ENCODE measurements at regions not wholly inside any gene's neighbourhood (a gene's known extent, or its start where the extent isn't known, plus 50 kb on each side); places are given as distances from the start of the nearest gene placed in this dataset.

DNA sequence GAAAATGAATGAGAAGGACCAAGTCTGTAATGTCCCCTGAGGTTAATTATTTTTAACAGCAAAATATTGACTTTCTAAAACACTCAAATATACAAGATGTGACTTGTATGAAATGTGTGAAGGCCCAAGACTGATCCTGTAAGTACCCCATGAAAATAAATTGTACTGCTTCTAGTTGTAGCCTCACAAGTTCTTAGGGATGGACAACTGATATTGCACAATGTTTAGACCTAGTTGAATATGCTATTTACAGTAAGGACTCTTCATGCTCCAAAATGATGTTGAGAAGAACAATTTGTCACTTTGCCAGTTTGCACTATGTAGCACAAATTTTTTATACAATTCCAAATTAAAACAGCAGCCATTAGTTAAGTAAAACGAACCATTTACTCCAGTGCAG is 139.7 kb upstream of the GDNF start:
- no peak overlapping the region for H3K27ac ChIP-seq (ENCODE audit: low read length)
- no peak for DNase-seq (ENCODE audit: low read depth, low spot score)
- no peaks in the 10 kb centered on the region for H3K27me3 ChIP-seq (ENCODE audit: control insufficient read depth, insufficient read depth, low read length)
- no peaks in the 10 kb centered on the region for H3K36me3 ChIP-seq (ENCODE audit: control insufficient read depth, insufficient read depth, low read length)
- WGBS (ENCODE audit: insufficient coverage, insufficient read length) = no CpG with 5 or more reads among the region's 1 CpG
- no peaks in the 10 kb centered on the region; the same call in 1 of the 2 replicates for H3K4me1 ChIP-seq (ENCODE audit: control insufficient read depth, insufficient read depth, low read length)
- H3K4me3 ChIP-seq (ENCODE audit: low read length) = no peak overlapping the region
- H3K9me3 ChIP-seq (ENCODE audit: control insufficient read depth, insufficient read depth, low read length) = no peaks in the 10 kb centered on the region

DNA sequence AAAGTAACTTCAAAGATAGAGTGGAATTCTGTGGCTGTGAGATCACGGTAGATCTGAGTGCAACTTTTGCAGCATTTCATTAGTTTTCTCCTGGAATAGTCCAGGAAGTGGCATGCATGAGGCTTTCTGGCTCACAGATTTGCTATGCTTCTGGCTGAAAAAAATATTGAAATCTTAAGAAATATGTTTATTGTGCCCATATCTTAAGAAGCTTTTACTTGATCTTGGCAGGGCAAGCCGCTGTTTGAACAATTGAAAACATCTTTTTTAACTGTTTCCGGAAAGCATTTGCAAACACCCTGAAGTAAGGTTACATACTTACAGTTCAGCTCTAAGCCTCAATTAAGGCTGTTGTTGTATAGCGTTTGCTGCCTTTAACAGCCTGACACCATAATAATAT is 135.7 kb upstream of the GDNF start:
- Histone ChIP-seq H3K27me3 (ENCODE audit: control insufficient read depth, insufficient read depth, low read length) (no peaks in the 10 kb centered on the region), H3K4me1 (ENCODE audit: control insufficient read depth, insufficient read depth, low read length) (no peaks in the 10 kb centered on the region), H3K4me3 (ENCODE audit: low read length) (no peak overlapping the region), H3K9me3 (ENCODE audit: control insufficient read depth, insufficient read depth, low read length) (no peaks in the 10 kb centered on the region), H3K36me3 (ENCODE audit: control insufficient read depth, insufficient read depth, low read length) (no peaks in the 10 kb centered on the region), H3K27ac (ENCODE audit: low read length) (no peak overlapping the region)
- no peak for DNase-seq (ENCODE audit: low read depth, low spot score)
- no CpG with 5 or more reads among the region's 4 CpGs for whole genome bisulfite sequencing (ENCODE audit: insufficient coverage, insufficient read length)

DNA sequence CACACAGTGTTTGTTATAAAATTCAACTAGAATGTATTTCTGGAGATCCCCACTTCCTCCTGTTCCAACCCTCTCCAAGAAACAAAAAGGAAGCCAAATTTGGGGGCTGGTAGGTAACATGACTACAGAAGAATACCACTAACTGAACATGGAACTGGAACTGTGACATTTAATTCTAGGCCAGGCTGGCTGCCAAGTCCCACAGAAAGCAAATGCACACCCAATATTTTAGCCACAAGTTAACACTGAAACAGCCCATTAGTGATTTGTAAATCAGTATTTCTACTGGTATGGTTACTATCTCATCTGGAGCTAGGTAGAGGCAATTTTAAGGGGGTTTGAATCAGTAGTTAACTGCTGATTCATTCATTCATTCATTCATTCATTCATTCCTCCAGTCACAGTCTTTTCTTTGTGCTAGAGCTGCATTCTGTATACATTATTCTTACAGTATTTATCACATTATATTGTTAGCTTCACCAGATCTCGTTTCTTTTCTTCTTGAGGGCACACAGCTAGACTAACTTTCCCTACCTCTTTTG is 131.7 kb upstream of the GDNF start:
- no peak for DNase-seq (ENCODE audit: low read depth, low spot score)
- Histone ChIP-seq H3K9me3 (ENCODE audit: control insufficient read depth, insufficient read depth, low read length) (no peaks in the 10 kb centered on the region), H3K27ac (ENCODE audit: low read length) (no peak overlapping the region), H3K4me3 (ENCODE audit: low read length) (no peak overlapping the region), H3K27me3 (ENCODE audit: control insufficient read depth, insufficient read depth, low read length) (no peaks in the 10 kb centered on the region), H3K4me1 (ENCODE audit: control insufficient read depth, insufficient read depth, low read length) (no peaks in the 10 kb centered on the region), H3K36me3 (ENCODE audit: control insufficient read depth, insufficient read depth, low read length) (no peaks in the 10 kb centered on the region)
- no CpG with 5 or more reads among the region's 1 CpG for WGBS (ENCODE audit: insufficient coverage, insufficient read length)

DNA sequence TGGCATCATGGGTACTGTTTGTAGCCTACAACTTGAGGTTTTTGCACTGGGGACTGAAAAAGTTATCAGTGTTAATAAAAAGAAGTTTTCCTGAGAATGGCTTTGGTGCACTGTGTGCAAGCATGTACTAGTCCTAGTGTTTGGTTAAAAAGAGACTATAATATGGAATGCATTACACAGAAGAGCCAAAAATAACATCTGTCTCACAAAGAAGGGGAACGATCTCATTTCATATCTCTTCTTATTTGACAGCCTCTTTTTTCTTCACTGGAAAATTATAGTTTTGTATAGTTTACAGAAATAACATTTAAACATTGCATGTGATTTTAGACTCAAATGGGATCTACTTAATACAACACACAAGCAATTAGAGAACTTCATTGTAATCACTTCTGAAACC is 127.0 kb upstream of the GDNF start:
- H3K4me1 ChIP-seq (ENCODE audit: control insufficient read depth, insufficient read depth, low read length) = no peaks in the 10 kb centered on the region
- no peaks in the 10 kb centered on the region for H3K9me3 ChIP-seq (ENCODE audit: control insufficient read depth, insufficient read depth, low read length)
- H3K36me3 ChIP-seq (ENCODE audit: control insufficient read depth, insufficient read depth, low read length) = no peaks in the 10 kb centered on the region
- DNase-seq (ENCODE audit: low read depth, low spot score) = no peak
- WGBS (ENCODE audit: insufficient coverage, insufficient read length) = no CpG with 5 or more reads among the region's 1 CpG
- H3K27me3 ChIP-seq (ENCODE audit: control insufficient read depth, insufficient read depth, low read length) = no peaks in the 10 kb centered on the region
- no peak overlapping the region for H3K4me3 ChIP-seq (ENCODE audit: low read length)
- H3K27ac ChIP-seq (ENCODE audit: low read length) = no peak overlapping the region

DNA sequence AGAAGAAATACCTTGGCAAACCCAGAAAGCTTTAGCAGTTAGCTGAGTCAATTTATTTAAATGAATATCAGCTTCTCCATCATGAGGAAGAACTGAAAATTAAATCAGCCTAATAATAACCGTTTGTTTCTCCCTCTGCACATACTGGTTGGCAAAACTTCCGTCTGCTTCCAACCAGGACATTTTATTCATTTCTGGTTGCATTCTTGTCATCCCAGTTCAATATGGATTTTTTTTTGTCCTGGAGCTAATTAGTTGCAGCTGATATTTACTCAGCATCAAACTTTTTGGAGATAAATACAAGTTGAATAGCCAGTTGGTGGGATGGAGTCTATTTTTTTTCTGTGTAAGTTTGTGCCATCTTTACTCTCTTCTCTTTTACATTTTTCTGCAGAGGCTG is 126.5 kb upstream of the GDNF start:
- no CpG with 5 or more reads among the region's 2 CpGs for whole genome bisulfite sequencing (ENCODE audit: insufficient coverage, insufficient read length)
- no peaks in the 10 kb centered on the region for H3K36me3 ChIP-seq (ENCODE audit: control insufficient read depth, insufficient read depth, low read length)
- no peaks in the 10 kb centered on the region for H3K4me1 ChIP-seq (ENCODE audit: control insufficient read depth, insufficient read depth, low read length)
- DNase-seq (ENCODE audit: low read depth, low spot score) = no peak
- no peaks in the 10 kb centered on the region for H3K9me3 ChIP-seq (ENCODE audit: control insufficient read depth, insufficient read depth, low read length)
- H3K4me3 ChIP-seq (ENCODE audit: low read length) = no peak overlapping the region
- no peaks in the 10 kb centered on the region for H3K27me3 ChIP-seq (ENCODE audit: control insufficient read depth, insufficient read depth, low read length)
- H3K27ac ChIP-seq (ENCODE audit: low read length) = no peak overlapping the region

DNA sequence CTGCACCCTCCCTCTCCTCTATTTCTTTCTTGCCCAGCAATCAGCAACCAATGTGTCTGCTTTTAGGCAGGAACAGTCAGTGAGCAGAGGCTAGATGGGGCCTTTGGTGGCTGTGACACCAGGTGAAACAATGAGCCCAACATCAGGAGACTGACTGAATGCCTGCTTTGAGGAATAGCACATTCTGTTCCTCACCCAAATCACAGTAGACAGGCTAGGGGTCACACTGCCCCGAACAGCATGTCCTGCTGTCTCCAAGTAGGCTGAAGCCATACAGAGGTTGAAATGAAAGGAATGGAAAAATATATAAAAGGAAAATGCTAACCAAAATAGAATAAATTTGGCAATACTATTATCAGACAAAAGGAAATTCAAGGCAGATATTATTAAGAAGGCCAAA is 122.5 kb upstream of the GDNF start:
- no peak for DNase-seq (ENCODE audit: low read depth, low spot score)
- Histone ChIP-seq H3K27me3 (ENCODE audit: control insufficient read depth, insufficient read depth, low read length) (no peaks in the 10 kb centered on the region), H3K27ac (ENCODE audit: low read length) (no peak overlapping the region), H3K4me3 (ENCODE audit: low read length) (no peak overlapping the region), H3K4me1 (ENCODE audit: control insufficient read depth, insufficient read depth, low read length) (no peaks in the 10 kb centered on the region), H3K36me3 (ENCODE audit: control insufficient read depth, insufficient read depth, low read length) (no peaks in the 10 kb centered on the region), H3K9me3 (ENCODE audit: control insufficient read depth, insufficient read depth, low read length) (peaks cover 2% of the 10 kb centered on the region)
- no CpG with 5 or more reads among the region's 1 CpG for WGBS (ENCODE audit: insufficient coverage, insufficient read length)

DNA sequence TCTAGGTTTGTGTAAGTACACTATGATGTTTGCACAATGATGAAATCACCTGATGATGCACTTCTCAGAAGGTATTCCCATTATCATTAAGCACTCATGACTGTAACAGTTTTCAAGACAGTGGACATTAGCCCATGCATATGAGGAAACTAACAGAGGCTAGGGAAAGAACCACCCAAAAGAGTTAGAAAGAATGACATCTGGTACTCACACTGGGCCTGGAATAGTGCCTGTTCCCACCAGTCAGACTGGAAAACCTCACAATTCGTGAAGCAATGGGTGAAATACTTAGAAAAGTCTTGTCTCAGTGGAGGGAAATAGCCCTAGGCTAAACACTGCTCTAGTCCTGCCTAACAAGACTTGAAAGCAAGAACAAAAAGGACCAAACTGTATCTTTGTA is 117.4 kb upstream of the GDNF start:
- Histone ChIP-seq H3K4me3 (ENCODE audit: low read length) (no peak overlapping the region), H3K27me3 (ENCODE audit: control insufficient read depth, insufficient read depth, low read length) (no peaks in the 10 kb centered on the region), H3K4me1 (ENCODE audit: control insufficient read depth, insufficient read depth, low read length) (no peaks in the 10 kb centered on the region), H3K36me3 (ENCODE audit: control insufficient read depth, insufficient read depth, low read length) (no peaks in the 10 kb centered on the region), H3K27ac (ENCODE audit: low read length) (no peak overlapping the region), H3K9me3 (ENCODE audit: control insufficient read depth, insufficient read depth, low read length) (peaks cover 2% of the 10 kb centered on the region)
- WGBS (ENCODE audit: insufficient coverage, insufficient read length) = no CpG with 5 or more reads among the region's 1 CpG
- no peak for DNase-seq (ENCODE audit: low read depth, low spot score)

DNA sequence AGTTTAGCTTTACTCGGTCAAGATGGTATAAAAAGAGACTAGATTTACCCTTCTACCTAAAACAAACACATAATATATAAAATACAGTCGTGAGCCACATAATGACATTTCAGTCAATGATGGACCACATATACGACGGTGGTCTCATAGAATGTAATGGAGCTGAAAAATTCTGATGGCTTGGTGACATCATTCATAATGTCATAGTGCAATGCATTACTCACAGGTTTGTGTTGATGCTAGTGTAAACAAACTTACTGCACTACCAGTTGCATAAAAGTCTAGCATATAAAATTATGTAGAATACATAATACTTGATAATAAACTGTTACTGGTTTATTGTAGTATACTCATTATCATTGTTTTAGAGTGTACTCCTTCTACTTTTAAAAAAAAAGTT is 115.9 kb upstream of the GDNF start:
- WGBS (ENCODE audit: insufficient coverage, insufficient read length) = no CpG with 5 or more reads among the region's 4 CpGs
- H3K4me1 ChIP-seq (ENCODE audit: control insufficient read depth, insufficient read depth, low read length) = no peaks in the 10 kb centered on the region
- no peak overlapping the region for H3K4me3 ChIP-seq (ENCODE audit: low read length)
- H3K27me3 ChIP-seq (ENCODE audit: control insufficient read depth, insufficient read depth, low read length) = no peaks in the 10 kb centered on the region
- H3K27ac ChIP-seq (ENCODE audit: low read length) = no peak overlapping the region
- peaks cover 2% of the 10 kb centered on the region for H3K9me3 ChIP-seq (ENCODE audit: control insufficient read depth, insufficient read depth, low read length)
- DNase-seq (ENCODE audit: low read depth, low spot score) = no peak
- H3K36me3 ChIP-seq (ENCODE audit: control insufficient read depth, insufficient read depth, low read length) = no peaks in the 10 kb centered on the region

DNA sequence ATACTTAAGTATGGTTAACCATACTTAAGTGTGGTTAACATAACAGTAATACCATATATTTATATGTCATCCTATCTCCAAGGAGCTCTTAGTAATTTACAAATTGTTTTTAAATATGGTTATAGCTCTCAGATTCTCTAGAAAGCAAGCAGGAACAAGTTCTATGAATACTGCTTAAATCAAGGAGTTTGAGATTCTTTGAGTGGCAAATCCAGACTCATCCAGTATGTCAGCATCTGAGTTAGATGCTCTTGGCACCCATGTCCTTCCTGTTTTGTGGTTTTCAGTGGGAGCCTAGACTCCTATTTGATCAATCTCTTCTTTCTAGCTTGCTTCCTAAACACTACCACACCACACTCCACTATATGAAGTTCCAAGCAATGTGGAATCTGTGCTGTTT is 114.7 kb upstream of the GDNF start:
- H3K4me3 ChIP-seq (ENCODE audit: low read length) = no peak overlapping the region

DNA sequence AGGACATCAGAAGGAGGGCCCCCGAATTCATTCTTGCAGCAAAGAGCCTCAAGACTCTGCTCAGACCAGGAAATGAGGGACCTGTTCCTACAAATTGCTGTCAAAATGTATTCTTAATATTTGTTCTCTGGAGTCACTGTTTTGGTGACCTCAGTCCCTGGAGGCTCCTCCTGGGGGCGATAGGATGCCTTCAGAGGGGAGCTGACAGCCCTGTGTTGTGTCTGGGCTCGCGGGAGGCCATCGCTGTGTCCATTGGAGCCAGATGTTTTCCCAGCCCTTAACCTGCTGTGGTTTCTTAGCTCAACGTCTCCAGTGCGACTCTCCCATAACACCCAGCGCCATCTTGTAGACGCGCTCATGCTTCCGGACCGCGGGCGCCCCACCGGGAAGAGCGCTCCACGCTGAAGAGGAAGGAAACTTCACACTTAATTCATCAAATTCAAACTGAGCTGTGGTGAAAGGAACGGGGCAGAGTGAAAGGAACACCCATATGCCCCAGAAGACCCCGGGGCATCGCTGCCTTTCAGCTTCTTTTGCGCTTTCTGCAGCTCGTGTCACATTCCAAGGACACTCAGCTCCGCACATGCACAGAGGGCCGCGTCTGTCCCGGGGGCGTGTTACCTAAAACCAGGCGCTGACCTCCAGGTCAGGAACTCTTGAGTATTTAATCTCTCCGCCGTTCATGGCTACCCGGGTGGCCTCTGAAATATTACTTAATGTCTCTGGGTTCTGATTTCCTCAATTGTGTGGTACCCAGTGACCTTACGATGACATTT is 112.3 kb upstream of the GDNF start:
- no CpG with 5 or more reads among the region's 32 CpGs for WGBS (ENCODE audit: insufficient coverage, insufficient read length)
- no peaks in the 10 kb centered on the region for H3K36me3 ChIP-seq (ENCODE audit: control insufficient read depth, insufficient read depth, low read length)
- H3K27ac ChIP-seq (ENCODE audit: low read length) = no peak overlapping the region
- H3K4me3 ChIP-seq (ENCODE audit: low read length) = no peak overlapping the region
- H3K4me1 ChIP-seq (ENCODE audit: control insufficient read depth, insufficient read depth, low read length) = no peaks in the 10 kb centered on the region
- DNase-seq (ENCODE audit: low read depth, low spot score) = no peak
- H3K27me3 ChIP-seq (ENCODE audit: control insufficient read depth, insufficient read depth, low read length) = no peaks in the 10 kb centered on the region
- no peaks in the 10 kb centered on the region for H3K9me3 ChIP-seq (ENCODE audit: control insufficient read depth, insufficient read depth, low read length)

More for the DNA sequence above, 114.7 kb upstream of the GDNF start:
- Histone ChIP-seq H3K4me1 (ENCODE audit: control insufficient read depth, insufficient read depth, low read length) (no peaks in the 10 kb centered on the region), H3K9me3 (ENCODE audit: control insufficient read depth, insufficient read depth, low read length) (peaks cover 2% of the 10 kb centered on the region; the same call in 1 of the 2 replicates), H3K27ac (ENCODE audit: low read length) (no peak overlapping the region), H3K36me3 (ENCODE audit: control insufficient read depth, insufficient read depth, low read length) (no peaks in the 10 kb centered on the region), H3K27me3 (ENCODE audit: control insufficient read depth, insufficient read depth, low read length) (no peaks in the 10 kb centered on the region)
- DNase-seq (ENCODE audit: low read depth, low spot score) = no peak

DNA sequence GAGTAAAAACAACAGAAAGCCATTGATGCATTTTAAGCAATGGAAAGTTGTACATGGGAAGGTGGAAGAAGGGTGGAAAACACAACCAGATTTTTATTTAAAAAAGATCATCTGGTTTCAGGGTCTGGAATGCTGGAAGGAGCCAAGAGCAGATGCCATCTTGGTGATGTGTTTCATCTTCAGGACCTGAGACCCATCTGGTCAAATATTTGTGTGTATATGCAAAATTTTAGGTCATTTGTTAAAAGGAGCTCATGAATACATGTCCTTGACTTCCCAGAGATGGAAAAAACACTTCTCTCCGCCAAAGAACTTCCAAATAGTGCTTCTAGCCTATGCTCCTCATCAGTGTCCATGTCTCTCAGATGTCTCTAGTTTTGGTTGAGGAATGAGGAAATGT is 110.6 kb upstream of the GDNF start:
- no peaks in the 10 kb centered on the region for H3K9me3 ChIP-seq (ENCODE audit: control insufficient read depth, insufficient read depth, low read length)
- no CpG with 5 or more reads among the region's 1 CpG for WGBS (ENCODE audit: insufficient coverage, insufficient read length)
- no peak for DNase-seq (ENCODE audit: low read depth, low spot score)
- no peaks in the 10 kb centered on the region for H3K36me3 ChIP-seq (ENCODE audit: control insufficient read depth, insufficient read depth, low read length)
- no peaks in the 10 kb centered on the region for H3K27me3 ChIP-seq (ENCODE audit: control insufficient read depth, insufficient read depth, low read length)
- H3K4me1 ChIP-seq (ENCODE audit: control insufficient read depth, insufficient read depth, low read length) = no peaks in the 10 kb centered on the region
- H3K4me3 ChIP-seq (ENCODE audit: low read length) = no peak overlapping the region
- H3K27ac ChIP-seq (ENCODE audit: low read length) = no peak overlapping the region

Measured in iPS DF 6.9 (cell line).